ENCODE measurements at regions not wholly inside any gene's neighbourhood (a gene's known extent, or its start where the extent isn't known, plus 50 kb on each side); places are given as distances from the start of the nearest gene placed in this dataset.

DNA sequence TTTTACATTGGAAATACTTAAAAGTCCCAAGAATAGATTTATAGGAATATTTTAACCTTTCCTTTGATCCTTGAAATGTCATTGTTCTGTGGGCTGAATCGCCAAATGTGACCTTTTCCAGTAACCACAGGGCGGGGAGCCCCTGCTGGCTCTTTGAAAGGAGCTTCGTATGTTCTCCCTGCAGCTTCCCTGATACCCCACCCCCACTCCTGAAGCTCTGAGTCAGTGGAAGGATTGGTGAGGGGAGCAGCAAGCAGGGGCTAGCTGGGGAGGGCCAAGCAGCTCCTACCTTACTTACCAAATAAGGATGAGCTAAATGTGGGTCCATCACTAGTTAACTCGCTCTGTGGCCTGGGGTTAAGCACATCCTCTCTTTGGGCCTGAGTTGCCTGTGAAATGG lies 87.7 kb downstream of the CHST1 start:
- Histone ChIP-seq H3K4me1 (ENCODE audit: insufficient read depth, low read length) (no peaks in the 10 kb centered on the region), H3K9me3 (ENCODE audit: low read length) (no peaks in the 10 kb centered on the region), H3K4me3 (replicated peaks in 1 of 3; ENCODE audit: insufficient read depth in 1 of 3, low read depth in 2 of 3, low read length in 3 of 3) (no peak overlapping the region), H3K27ac (ENCODE audit: extremely low read length, insufficient read depth, low read length) (no peak overlapping the region), H3K36me3 (replicated peaks in 1 of 2; ENCODE audit: control insufficient read depth in 1 of 2, insufficient read depth in 2 of 2, low read length in 2 of 2) (no peaks in the 10 kb centered on the region), H3K4me2 (ENCODE audit: low read depth, low read length) (no peak overlapping the region), H2AFZ (ENCODE audit: low read length) (no peak overlapping the region), H4K20me1 (ENCODE audit: insufficient read depth, low read length) (no peaks in the 10 kb centered on the region; the same call in 1 of the 2 replicates), H3K27me3 (ENCODE audit: control insufficient read depth in 1 of 2, insufficient read depth in 2 of 2, low read length in 2 of 2) (peaks cover 0 to 3% of the 10 kb centered on the region in 2 experiments; a peak in 3 of 5 replicates), H3K79me2 (ENCODE audit: insufficient read depth, low read length) (no peaks in the 10 kb centered on the region), H3K9ac (ENCODE audit: insufficient read depth, low read depth, low read length) (no peak overlapping the region)
- CTCF ChIA-PET (ENCODE audit: low intra/inter-chr PET ratio, low total read pairs), result no interaction called here
- intact Hi-C loops (cut with micrococcal nuclease; ENCODE audit: unreplicated experiment) (no loop called here), in situ Hi-C loops (cut with HindIII; ENCODE audit: extremely low pct_ligation_motif_present, low pct_unique_long_range_greater_than_20kb) (no loop called here)
- WGBS (ENCODE audit: low lambda C conversion rate), result 8% methylated on average over 4 of the region's 4 CpGs
- ATAC-seq, result no peak
- no TSS peak for BruUV-seq (replicated peaks)
- no peak for DNase-seq (ENCODE audit: low spot score)
- POLR2A ChIA-PET, result no interaction called here
- FAIRE-seq, result no peak
- no peak for TF ChIP-seq SATB2 (CRISPR knock-in tag; IDR thresholded peaks at IDR 0.05)

DNA sequence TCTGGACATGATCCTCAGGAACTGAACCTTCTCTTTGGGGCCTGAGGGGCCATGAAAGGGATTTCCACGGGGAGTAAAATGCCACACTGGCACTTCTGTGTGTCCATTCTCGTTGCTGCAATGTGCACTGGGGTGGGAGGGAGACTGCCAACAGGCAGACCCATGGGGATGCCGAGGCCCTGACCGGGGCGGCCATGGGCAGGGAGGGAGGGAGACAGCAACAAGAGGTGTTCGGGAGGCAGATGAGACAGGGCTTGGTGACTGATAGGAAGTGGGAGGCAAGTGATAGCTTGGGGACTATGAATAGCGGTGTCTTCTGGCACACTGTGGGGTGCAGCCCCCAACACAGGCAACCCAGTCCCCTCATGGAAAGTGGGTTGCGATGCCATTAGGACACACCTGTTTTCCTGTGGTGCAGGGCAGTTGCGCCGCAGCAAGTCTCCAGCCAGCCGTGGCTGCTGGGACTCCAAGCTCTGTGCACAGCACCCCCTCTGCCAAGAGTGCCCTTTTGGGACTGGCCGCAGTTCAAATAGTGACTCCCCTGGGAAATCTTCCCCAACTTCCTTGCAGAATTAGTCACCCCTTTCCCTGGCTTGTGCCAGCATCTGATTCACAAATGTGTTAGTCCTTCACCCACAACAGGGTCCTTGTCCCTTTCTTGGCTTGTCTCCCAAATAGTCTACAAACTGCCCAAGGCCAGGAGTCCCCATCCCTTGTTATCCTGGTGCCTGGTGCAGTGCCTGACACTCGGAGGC lies 88.8 kb downstream of the CHST1 start:
- FAIRE-seq (no peak), DNase-seq (ENCODE audit: low spot score) (no peak), ATAC-seq (no peak)
- H3K4me2 ChIP-seq (ENCODE audit: low read depth, low read length), result no peak overlapping the region
- H3K27ac ChIP-seq (ENCODE audit: extremely low read length, insufficient read depth, low read length), result no peak overlapping the region
- H3K9ac ChIP-seq (ENCODE audit: insufficient read depth, low read depth, low read length), result no peak overlapping the region
- H3K9me3 ChIP-seq (ENCODE audit: low read length), result no peaks in the 10 kb centered on the region
- H3K4me1 ChIP-seq (ENCODE audit: insufficient read depth, low read length), result no peaks in the 10 kb centered on the region
- intact Hi-C loops (cut with micrococcal nuclease; ENCODE audit: unreplicated experiment), result no loop called here
- H3K79me2 ChIP-seq (ENCODE audit: insufficient read depth, low read length), result no peaks in the 10 kb centered on the region
- H2AFZ ChIP-seq (ENCODE audit: low read length), result no peak overlapping the region
- in situ Hi-C loops (cut with HindIII; ENCODE audit: extremely low pct_ligation_motif_present, low pct_unique_long_range_greater_than_20kb), result no loop called here
- CTCF ChIA-PET (ENCODE audit: low intra/inter-chr PET ratio, low total read pairs), result no interaction called here
- H3K4me3 ChIP-seq (replicated peaks in 1 of 3; ENCODE audit: insufficient read depth in 1 of 3, low read depth in 2 of 3, low read length in 3 of 3), result no peak overlapping the region
- WGBS (ENCODE audit: low lambda C conversion rate), result 20% methylated on average over 5 of the region's 13 CpGs
- no peaks in the 10 kb centered on the region for H3K36me3 ChIP-seq (replicated peaks in 1 of 2; ENCODE audit: control insufficient read depth in 1 of 2, insufficient read depth in 2 of 2, low read length in 2 of 2)
- no TSS peak for BruUV-seq (replicated peaks)
- H3K27me3 ChIP-seq (ENCODE audit: control insufficient read depth in 1 of 2, insufficient read depth in 2 of 2, low read length in 2 of 2), result peaks cover 0 to 3% of the 10 kb centered on the region in 2 experiments; a peak in 3 of 5 replicates
- POLR2A ChIA-PET, result no interaction called here
- no peaks in the 10 kb centered on the region for H4K20me1 ChIP-seq (ENCODE audit: insufficient read depth, low read length)
- no peak for TF ChIP-seq ZNF564 (CRISPR knock-in tag; IDR thresholded peaks at IDR 0.05)
- TF ChIP-seq ATF7 (IDR thresholded peaks at IDR 0.05), result no peak
- no peak for TF ChIP-seq ATF7 (CRISPR knock-in tag; IDR thresholded peaks at IDR 0.05)
- no peak for TF ChIP-seq AHR (CRISPR knock-in tag; IDR thresholded peaks at IDR 0.05)
- TF ChIP-seq, protein P1, sequence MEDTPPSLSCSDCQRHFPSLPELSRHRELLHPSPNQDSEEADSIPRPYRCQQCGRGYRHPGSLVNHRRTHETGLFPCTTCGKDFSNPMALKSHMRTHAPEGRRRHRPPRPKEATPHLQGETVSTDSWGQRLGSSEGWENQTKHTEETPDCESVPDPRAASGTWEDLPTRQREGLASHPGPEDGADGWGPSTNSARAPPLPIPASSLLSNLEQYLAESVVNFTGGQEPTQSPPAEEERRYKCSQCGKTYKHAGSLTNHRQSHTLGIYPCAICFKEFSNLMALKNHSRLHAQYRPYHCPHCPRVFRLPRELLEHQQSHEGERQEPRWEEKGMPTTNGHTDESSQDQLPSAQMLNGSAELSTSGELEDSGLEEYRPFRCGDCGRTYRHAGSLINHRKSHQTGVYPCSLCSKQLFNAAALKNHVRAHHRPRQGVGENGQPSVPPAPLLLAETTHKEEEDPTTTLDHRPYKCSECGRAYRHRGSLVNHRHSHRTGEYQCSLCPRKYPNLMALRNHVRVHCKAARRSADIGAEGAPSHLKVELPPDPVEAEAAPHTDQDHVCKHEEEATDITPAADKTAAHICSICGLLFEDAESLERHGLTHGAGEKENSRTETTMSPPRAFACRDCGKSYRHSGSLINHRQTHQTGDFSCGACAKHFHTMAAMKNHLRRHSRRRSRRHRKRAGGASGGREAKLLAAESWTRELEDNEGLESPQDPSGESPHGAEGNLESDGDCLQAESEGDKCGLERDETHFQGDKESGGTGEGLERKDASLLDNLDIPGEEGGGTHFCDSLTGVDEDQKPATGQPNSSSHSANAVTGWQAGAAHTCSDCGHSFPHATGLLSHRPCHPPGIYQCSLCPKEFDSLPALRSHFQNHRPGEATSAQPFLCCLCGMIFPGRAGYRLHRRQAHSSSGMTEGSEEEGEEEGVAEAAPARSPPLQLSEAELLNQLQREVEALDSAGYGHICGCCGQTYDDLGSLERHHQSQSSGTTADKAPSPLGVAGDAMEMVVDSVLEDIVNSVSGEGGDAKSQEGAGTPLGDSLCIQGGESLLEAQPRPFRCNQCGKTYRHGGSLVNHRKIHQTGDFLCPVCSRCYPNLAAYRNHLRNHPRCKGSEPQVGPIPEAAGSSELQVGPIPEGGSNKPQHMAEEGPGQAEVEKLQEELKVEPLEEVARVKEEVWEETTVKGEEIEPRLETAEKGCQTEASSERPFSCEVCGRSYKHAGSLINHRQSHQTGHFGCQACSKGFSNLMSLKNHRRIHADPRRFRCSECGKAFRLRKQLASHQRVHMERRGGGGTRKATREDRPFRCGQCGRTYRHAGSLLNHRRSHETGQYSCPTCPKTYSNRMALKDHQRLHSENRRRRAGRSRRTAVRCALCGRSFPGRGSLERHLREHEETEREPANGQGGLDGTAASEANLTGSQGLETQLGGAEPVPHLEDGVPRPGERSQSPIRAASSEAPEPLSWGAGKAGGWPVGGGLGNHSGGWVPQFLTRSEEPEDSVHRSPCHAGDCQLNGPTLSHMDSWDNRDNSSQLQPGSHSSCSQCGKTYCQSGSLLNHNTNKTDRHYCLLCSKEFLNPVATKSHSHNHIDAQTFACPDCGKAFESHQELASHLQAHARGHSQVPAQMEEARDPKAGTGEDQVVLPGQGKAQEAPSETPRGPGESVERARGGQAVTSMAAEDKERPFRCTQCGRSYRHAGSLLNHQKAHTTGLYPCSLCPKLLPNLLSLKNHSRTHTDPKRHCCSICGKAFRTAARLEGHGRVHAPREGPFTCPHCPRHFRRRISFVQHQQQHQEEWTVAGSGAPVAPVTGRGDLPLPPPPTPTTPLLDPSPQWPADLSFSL (CRISPR knock-in tag; IDR thresholded peaks at IDR 0.05), result no peak
- TF ChIP-seq, protein P2, sequence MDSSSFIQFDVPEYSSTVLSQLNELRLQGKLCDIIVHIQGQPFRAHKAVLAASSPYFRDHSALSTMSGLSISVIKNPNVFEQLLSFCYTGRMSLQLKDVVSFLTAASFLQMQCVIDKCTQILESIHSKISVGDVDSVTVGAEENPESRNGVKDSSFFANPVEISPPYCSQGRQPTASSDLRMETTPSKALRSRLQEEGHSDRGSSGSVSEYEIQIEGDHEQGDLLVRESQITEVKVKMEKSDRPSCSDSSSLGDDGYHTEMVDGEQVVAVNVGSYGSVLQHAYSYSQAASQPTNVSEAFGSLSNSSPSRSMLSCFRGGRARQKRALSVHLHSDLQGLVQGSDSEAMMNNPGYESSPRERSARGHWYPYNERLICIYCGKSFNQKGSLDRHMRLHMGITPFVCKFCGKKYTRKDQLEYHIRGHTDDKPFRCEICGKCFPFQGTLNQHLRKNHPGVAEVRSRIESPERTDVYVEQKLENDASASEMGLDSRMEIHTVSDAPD (CRISPR knock-in tag; IDR thresholded peaks at IDR 0.05), result no peak
